ENCODE measurements at regions not wholly inside any gene's neighbourhood (a gene's known extent, or its start where the extent isn't known, plus 50 kb on each side); places are given as distances from the start of the nearest gene placed in this dataset.

GRCh38 chr3:115255197-115255585, 108.1 kb upstream of the ZBTB20 start:
- no peak for TF ChIP-seq EZH2 (IDR thresholded peaks at IDR 0.05; ENCODE audit: borderline replicate concordance, low read depth, low read length, poor library complexity, severe bottlenecking)
- TF ChIP-seq, protein P1, sequence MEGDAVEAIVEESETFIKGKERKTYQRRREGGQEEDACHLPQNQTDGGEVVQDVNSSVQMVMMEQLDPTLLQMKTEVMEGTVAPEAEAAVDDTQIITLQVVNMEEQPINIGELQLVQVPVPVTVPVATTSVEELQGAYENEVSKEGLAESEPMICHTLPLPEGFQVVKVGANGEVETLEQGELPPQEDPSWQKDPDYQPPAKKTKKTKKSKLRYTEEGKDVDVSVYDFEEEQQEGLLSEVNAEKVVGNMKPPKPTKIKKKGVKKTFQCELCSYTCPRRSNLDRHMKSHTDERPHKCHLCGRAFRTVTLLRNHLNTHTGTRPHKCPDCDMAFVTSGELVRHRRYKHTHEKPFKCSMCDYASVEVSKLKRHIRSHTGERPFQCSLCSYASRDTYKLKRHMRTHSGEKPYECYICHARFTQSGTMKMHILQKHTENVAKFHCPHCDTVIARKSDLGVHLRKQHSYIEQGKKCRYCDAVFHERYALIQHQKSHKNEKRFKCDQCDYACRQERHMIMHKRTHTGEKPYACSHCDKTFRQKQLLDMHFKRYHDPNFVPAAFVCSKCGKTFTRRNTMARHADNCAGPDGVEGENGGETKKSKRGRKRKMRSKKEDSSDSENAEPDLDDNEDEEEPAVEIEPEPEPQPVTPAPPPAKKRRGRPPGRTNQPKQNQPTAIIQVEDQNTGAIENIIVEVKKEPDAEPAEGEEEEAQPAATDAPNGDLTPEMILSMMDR (conservative IDR thresholded peaks at IDR 0.05; ENCODE audit: low read depth, low read length): no peak

All from A673 (cell line).